OCI-LY1 (cell line): ENCODE measurements at regions not wholly inside any gene's neighbourhood (a gene's known extent, or its start where the extent isn't known, plus 50 kb on each side); places are given as distances from the start of the nearest gene placed in this dataset.

Experiments
- H2AFZ ChIP-seq: fragments of 200-600 bp; sonication (generic), shearing (Covaris generic); 2 replicates; pipeline ENCODE4 v1.6.0; 2014; ENCODE audit warnings: antibody characterized with exemption, mild to moderate bottlenecking, low read length
- H3F3A ChIP-seq: fragments of 200-600 bp; sonication (generic), shearing (Covaris generic); 2 replicates; pipeline ENCODE4 v1.6.0; 2014; ENCODE audit warnings: mild to moderate bottlenecking, antibody characterized with exemption, low read length, moderate library complexity; ENCODE audit not compliant: insufficient read depth
- H3K27ac ChIP-seq: fragments of 200-600 bp; sonication (generic); 2 replicates; pipeline ENCODE4 v1.5.1; 2014; ENCODE audit warnings: low read length, mixed run types, mild to moderate bottlenecking, low read depth; ENCODE audit not compliant: poor library complexity, severe bottlenecking
- H3K27me3 ChIP-seq: fragments of 200-600 bp; sonication (generic); 2 replicates; pipeline ENCODE4 v1.6.0; 2014; ENCODE audit warnings: antibody characterized with exemption, mild to moderate bottlenecking, low read length, moderate library complexity; ENCODE audit not compliant: insufficient read depth
- H3K36me3 ChIP-seq: fragments of 200-600 bp; sonication (generic); 2 replicates; pipeline ENCODE4 v1.6.1; 2014; ENCODE audit warnings: mild to moderate bottlenecking, antibody characterized with exemption, low read length, moderate library complexity, mixed read lengths; ENCODE audit not compliant: insufficient read depth
- H3K4me1 ChIP-seq: fragments of 200-600 bp; sonication (generic); 2 replicates; pipeline ENCODE4 v1.5.1; 2014; ENCODE audit warnings: mild to moderate bottlenecking, low read length, moderate library complexity; ENCODE audit not compliant: insufficient read depth, severe bottlenecking
- H3K4me2 ChIP-seq: fragments of 200-600 bp; sonication (generic), shearing (Covaris generic); 2 replicates; pipeline ENCODE4 v1.6.1; 2014; ENCODE audit warnings: low read length
- H3K4me3 ChIP-seq: fragments of 200-600 bp; sonication (generic); 2 replicates; pipeline ENCODE4 v1.5.1; 2014; ENCODE audit warnings: low read length, low read depth, mild to moderate bottlenecking, mixed read lengths; ENCODE audit not compliant: poor library complexity, severe bottlenecking
- H3K79me2 ChIP-seq: fragments of 200-600 bp; shearing (Covaris generic); 2 replicates; pipeline ENCODE4 v1.6.1; 2016; ENCODE audit warnings: mixed run types, low read length, mixed read lengths; ENCODE audit not compliant: insufficient read depth
- H3K9ac ChIP-seq: fragments of 200-600 bp; sonication (generic), shearing (Covaris generic); 2 replicates; pipeline ENCODE4 v1.6.1; 2014; ENCODE audit warnings: mild to moderate bottlenecking, low read length, mixed read lengths
- H3K9me2 ChIP-seq: fragments of 200-600 bp; sonication (generic), shearing (Covaris generic); 2 replicates; pipeline ENCODE4 v1.6.1; 2014; ENCODE audit warnings: low read depth, mild to moderate bottlenecking, low read length, mixed read lengths
- H3K9me3 ChIP-seq: fragments of 200-600 bp; shearing (Covaris generic); 2 replicates; pipeline ENCODE4 v1.6.1; 2014; ENCODE audit warnings: low read length, mixed read lengths
- H4K20me1 ChIP-seq: fragments of 200-600 bp; sonication (generic), shearing (Covaris generic); 2 replicates; pipeline ENCODE4 v1.6.0; 2016; ENCODE audit warnings: mild to moderate bottlenecking, low read length; ENCODE audit not compliant: insufficient read depth
- CTCF ChIP-seq: fragments of 200-600 bp; sonication (generic), shearing (Covaris generic); IDR thresholded peaks from 2 replicates; pipeline ENCODE4 v1.5.1; 2017; ENCODE audit warnings: mild to moderate bottlenecking, antibody characterized with exemption, low read length, moderate library complexity, mixed read lengths
- EZH2 ChIP-seq: fragments of 200-600 bp; sonication (generic), shearing (Covaris generic); IDR thresholded peaks from 2 replicates; pipeline ENCODE4 v1.8.0; 2017; ENCODE audit warnings: borderline replicate concordance, mixed run types, mild to moderate bottlenecking, antibody characterized with exemption, low read length, moderate library complexity, mixed read lengths

- H3K9me2 ChIP-seq: no peaks in the 10 kb centered on the region
- no peaks in the 10 kb centered on the region for H3K36me3 ChIP-seq
- H3K4me2 ChIP-seq: no peak overlapping the region
- no peaks in the 10 kb centered on the region for H3K27me3 ChIP-seq
- H4K20me1 ChIP-seq: no peaks in the 10 kb centered on the region
- H3K79me2 ChIP-seq: no peaks in the 10 kb centered on the region
- H2AFZ ChIP-seq: no peak overlapping the region
- H3K4me1 ChIP-seq: no peaks in the 10 kb centered on the region
- H3K4me3 ChIP-seq: no peak overlapping the region
- TF ChIP-seq CTCF (no peak), EZH2 (no peak)
- H3K9ac ChIP-seq: no peak overlapping the region
- no peak overlapping the region for H3K27ac ChIP-seq
- no peaks in the 10 kb centered on the region for H3K9me3 ChIP-seq
- no peaks in the 10 kb centered on the region for H3F3A ChIP-seq
Observed at GRCh38 chr11:104238916-104239315, 75.0 kb upstream of the PDGFD start.

GRCh38 chr11:104225047-104225446 is 61.1 kb upstream of the PDGFD start:
- Histone ChIP-seq H3K9me2 (no peaks in the 10 kb centered on the region), H3K79me2 (no peaks in the 10 kb centered on the region), H2AFZ (no peak overlapping the region), H3F3A (no peaks in the 10 kb centered on the region), H3K4me1 (peaks cover 15% of the 10 kb centered on the region), H3K27ac (no peak overlapping the region), H3K9me3 (no peaks in the 10 kb centered on the region), H4K20me1 (no peaks in the 10 kb centered on the region), H3K4me3 (no peak overlapping the region), H3K9ac (no peak overlapping the region), H3K27me3 (no peaks in the 10 kb centered on the region), H3K4me2 (no peak overlapping the region), H3K36me3 (no peaks in the 10 kb centered on the region)
- no peak for TF ChIP-seq EZH2
- TF ChIP-seq CTCF: no peak

- Histone ChIP-seq H3K9ac (no peak overlapping the region), H3K9me3 (no peaks in the 10 kb centered on the region), H3K27ac (no peak overlapping the region), H3K4me2 (no peak overlapping the region), H3F3A (no peaks in the 10 kb centered on the region), H3K9me2 (no peaks in the 10 kb centered on the region), H4K20me1 (no peaks in the 10 kb centered on the region), H3K4me1 (peaks cover 15% of the 10 kb centered on the region), H3K4me3 (no peak overlapping the region), H3K27me3 (no peaks in the 10 kb centered on the region), H3K36me3 (no peaks in the 10 kb centered on the region), H2AFZ (0 out of 2 replicates have a peak overlapping the region, but pooled peaks have one; percentile 23), H3K79me2 (no peaks in the 10 kb centered on the region)
- TF ChIP-seq CTCF (peak; percentile 28; the same call in 1 of the 2 replicates), EZH2 (no peak)
Observed at GRCh38 chr11:104222464-104222863, 58.5 kb upstream of the PDGFD start.
